PC-9 (cell line): ENCODE measurements at regions not wholly inside any gene's neighbourhood (a gene's known extent, or its start where the extent isn't known, plus 50 kb on each side); places are given as distances from the start of the nearest gene placed in this dataset.

Experiments
- BruUV-seq: library from RNA; stranded (reverse); fragments of 400-500 nt; replicated peaks from 2 replicates; lab custom pipeline; 2021; lab: Mats Ljungman, UMichigan
- CTCF ChIA-PET: fragments of 300-600 bp; sonication (Branson Sonifier 250); formaldehyde crosslinking; loops from one replicate; lab custom pipeline; 2022; ENCODE audit warnings: antibody characterized with exemption; lab: Charles Lee
- POLR2A ChIA-PET: fragments of 300-600 bp; sonication (Branson Sonifier 250); formaldehyde crosslinking; loops from one replicate; lab custom pipeline; 2022; ENCODE audit warnings: antibody characterized with exemption; ENCODE audit not compliant: unreplicated experiment; lab: Charles Lee
- DNase-seq, 2 experiments: peaks; one replicate each; pipeline versions ENCODE4 v3.0.0 to v3.0.0-alpha.2; 2015 to 2022; ENCODE audit warnings: mixed read lengths in 1 of 2
- H2AFZ ChIP-seq: fragments of 200-600 bp; sonication (generic); 2 replicates; pipeline ENCODE4 v1.8.1; 2017; ENCODE audit warnings: antibody characterized with exemption
- H3F3A ChIP-seq: fragments of 200-600 bp; sonication (generic); 2 replicates; pipeline ENCODE4 v1.8.1; 2017; ENCODE audit warnings: antibody characterized with exemption, mild to moderate bottlenecking, low read depth; ENCODE audit not compliant: insufficient read depth
- H3K27ac ChIP-seq: fragments of 200-600 bp; sonication (generic); 2 replicates; pipeline ENCODE4 v1.6.1; 2016; ENCODE audit warnings: mixed run types
- H3K27me3 ChIP-seq: fragments of 200-600 bp; sonication (generic); 2 replicates; pipeline ENCODE4 v1.6.1; 2016; ENCODE audit warnings: low read depth, mixed run types; ENCODE audit not compliant: insufficient read depth
- H3K36me3 ChIP-seq: fragments of 200-600 bp; sonication (generic); 2 replicates; pipeline ENCODE4 v1.6.1; 2016; ENCODE audit warnings: low read depth, mixed run types
- H3K4me1 ChIP-seq: fragments of 200-600 bp; sonication (generic); replicated peaks from 2 replicates; pipeline ENCODE4 v1.6.1; 2016; ENCODE audit warnings: mixed run types; ENCODE audit not compliant: insufficient read depth
- H3K4me2 ChIP-seq: fragments of 200-600 bp; sonication (generic); 2 replicates; pipeline ENCODE4 v1.6.1; 2017; ENCODE audit warnings: mixed run types
- H3K4me3 ChIP-seq: fragments of 200-600 bp; sonication (generic); 2 replicates; pipeline ENCODE4 v1.6.1; 2016; ENCODE audit warnings: mixed run types
- H3K79me2 ChIP-seq: fragments of 200-600 bp; sonication (generic); 2 replicates; pipeline ENCODE4 v1.6.1; 2017; ENCODE audit warnings: low read depth, mixed run types
- H3K9me2 ChIP-seq: fragments of 200-600 bp; sonication (generic); 2 replicates; pipeline ENCODE4 v1.8.1; 2017; ENCODE audit warnings: mild to moderate bottlenecking; ENCODE audit not compliant: insufficient read depth
- H3K9me3 ChIP-seq: fragments of 200-600 bp; sonication (generic); 2 replicates; pipeline ENCODE4 v1.8.1; 2016; ENCODE audit warnings: low read depth; ENCODE audit not compliant: insufficient read depth
- H4K20me1 ChIP-seq: fragments of 200-600 bp; sonication (generic); 2 replicates; pipeline ENCODE4 v1.8.1; 2017; ENCODE audit not compliant: insufficient read depth
- EZH2 ChIP-seq: fragments of 200-600 bp; sonication (generic); IDR thresholded peaks from 2 replicates; pipeline ENCODE4 v1.8.0; 2017; ENCODE audit warnings: antibody characterized with exemption, low read depth
- intact Hi-C: fragments of 100-400 bp; cut with micrococcal nuclease; formaldehyde crosslinking; loops from one replicate; pipeline ENCODE4 v1.10.0; 2022; ENCODE audit not compliant: unreplicated experiment
- TF ChIP-seq, protein P1 (sequence below): fragments of 200-600 bp; sonication (generic); conservative IDR thresholded peaks from 2 replicates; pipeline ENCODE4 v1.6.1; 2017; ENCODE audit warnings: mixed run types, antibody characterized with exemption, mild to moderate bottlenecking, moderate library complexity

DNA sequence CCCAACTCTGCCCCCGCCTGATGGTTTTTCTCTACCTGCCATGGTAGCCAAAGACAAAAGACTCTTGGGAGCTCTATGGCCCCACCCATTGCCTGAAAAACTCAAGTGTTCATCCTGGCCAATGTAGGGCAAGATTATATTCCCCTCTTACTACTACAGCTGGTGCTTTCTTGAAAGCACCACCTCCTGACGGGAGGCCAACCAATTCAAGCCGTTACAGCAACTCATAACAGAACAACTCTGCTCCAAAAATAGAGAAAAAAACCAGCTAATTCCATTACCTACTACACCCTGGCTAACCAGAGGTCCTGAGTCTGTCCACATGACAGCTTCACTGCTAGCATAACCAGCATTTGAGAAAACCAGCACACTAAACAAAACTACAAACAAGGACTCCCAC is 127.5 kb upstream of the GAREM1 start:
- Histone ChIP-seq H3F3A (no peaks in the 10 kb centered on the region), H4K20me1 (no peaks in the 10 kb centered on the region), H3K9me2 (no peaks in the 10 kb centered on the region), H3K9me3 (no peaks in the 10 kb centered on the region), H3K27me3 (0 out of 2 replicates have a peak, but pooled peaks cover 12% of the 10 kb centered on the region), H3K4me1 (no peaks in the 10 kb centered on the region), H3K4me2 (no peak overlapping the region), H3K4me3 (no peak overlapping the region), H3K36me3 (no peaks in the 10 kb centered on the region), H2AFZ (no peak overlapping the region), H3K27ac (no peak overlapping the region), H3K79me2 (no peaks in the 10 kb centered on the region)
- TF ChIP-seq EZH2 = no peak
- TF ChIP-seq, protein P1, sequence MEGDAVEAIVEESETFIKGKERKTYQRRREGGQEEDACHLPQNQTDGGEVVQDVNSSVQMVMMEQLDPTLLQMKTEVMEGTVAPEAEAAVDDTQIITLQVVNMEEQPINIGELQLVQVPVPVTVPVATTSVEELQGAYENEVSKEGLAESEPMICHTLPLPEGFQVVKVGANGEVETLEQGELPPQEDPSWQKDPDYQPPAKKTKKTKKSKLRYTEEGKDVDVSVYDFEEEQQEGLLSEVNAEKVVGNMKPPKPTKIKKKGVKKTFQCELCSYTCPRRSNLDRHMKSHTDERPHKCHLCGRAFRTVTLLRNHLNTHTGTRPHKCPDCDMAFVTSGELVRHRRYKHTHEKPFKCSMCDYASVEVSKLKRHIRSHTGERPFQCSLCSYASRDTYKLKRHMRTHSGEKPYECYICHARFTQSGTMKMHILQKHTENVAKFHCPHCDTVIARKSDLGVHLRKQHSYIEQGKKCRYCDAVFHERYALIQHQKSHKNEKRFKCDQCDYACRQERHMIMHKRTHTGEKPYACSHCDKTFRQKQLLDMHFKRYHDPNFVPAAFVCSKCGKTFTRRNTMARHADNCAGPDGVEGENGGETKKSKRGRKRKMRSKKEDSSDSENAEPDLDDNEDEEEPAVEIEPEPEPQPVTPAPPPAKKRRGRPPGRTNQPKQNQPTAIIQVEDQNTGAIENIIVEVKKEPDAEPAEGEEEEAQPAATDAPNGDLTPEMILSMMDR = no peak
- no peak for DNase-seq
- ChIA-PET POLR2A (no interaction called here), CTCF (no interaction called here)
- BruUV-seq = no TSS peak
- intact Hi-C loops = no loop called here

DNA sequence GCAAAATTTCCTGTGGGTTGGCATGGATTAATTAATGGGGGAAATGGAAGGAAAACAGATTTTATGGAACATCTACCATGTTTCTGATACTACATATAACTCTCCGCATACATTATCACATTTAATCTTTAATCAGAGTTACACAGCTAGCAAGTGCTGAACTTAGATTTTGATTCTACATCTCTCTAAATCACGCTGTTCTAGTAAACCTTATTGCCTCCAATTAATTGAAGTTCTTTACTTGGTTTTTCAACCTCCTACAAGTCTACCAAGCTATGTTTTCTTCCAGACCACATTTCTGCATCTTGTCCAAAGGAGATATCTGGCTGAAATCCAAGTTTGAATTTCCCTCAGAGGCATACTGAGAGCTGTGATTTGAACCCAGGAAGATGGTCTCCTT is 125.8 kb upstream of the GAREM1 start:
- TF ChIP-seq, protein P1 = no peak
- no peak for TF ChIP-seq EZH2
- no peaks in the 10 kb centered on the region for H4K20me1 ChIP-seq
- H3K9me2 ChIP-seq = no peaks in the 10 kb centered on the region
- no peaks in the 10 kb centered on the region for H3K9me3 ChIP-seq
- H3K79me2 ChIP-seq = no peaks in the 10 kb centered on the region
- 0 out of 2 replicates have a peak, but pooled peaks cover 12% of the 10 kb centered on the region for H3K27me3 ChIP-seq
- H2AFZ ChIP-seq = no peak overlapping the region
- no peaks in the 10 kb centered on the region for H3K4me1 ChIP-seq
- CTCF ChIA-PET = no interaction called here
- POLR2A ChIA-PET = no interaction called here
- intact Hi-C loops = no loop called here
- H3K4me3 ChIP-seq = no peak overlapping the region
- H3F3A ChIP-seq = no peaks in the 10 kb centered on the region
- no TSS peak for BruUV-seq
- no peak for DNase-seq
- no peak overlapping the region for H3K27ac ChIP-seq
- H3K36me3 ChIP-seq = no peaks in the 10 kb centered on the region
- no peak overlapping the region for H3K4me2 ChIP-seq

DNA sequence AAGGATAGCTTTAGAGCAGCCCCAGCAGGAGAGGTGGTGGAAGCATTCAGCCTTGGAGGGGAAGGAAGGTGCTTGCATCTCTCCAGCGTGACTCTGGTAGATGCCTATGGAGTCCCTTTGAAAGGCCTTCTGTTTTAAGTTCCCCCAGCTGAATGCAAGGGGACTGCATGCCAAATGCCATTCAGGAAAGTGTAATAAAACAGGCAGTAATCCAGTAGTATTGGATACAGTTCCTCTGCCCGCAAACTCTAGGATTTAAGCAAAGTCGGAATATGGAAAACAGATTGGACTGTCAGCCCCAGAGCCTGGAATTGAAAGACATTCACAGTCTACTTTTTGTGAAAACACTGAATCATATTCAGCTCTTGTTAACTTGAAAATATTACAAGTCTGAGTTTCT is 125.2 kb upstream of the GAREM1 start:
- no peak for TF ChIP-seq EZH2
- TF ChIP-seq, protein P1 = no peak
- 0 out of 2 replicates have a peak, but pooled peaks cover 12% of the 10 kb centered on the region for H3K27me3 ChIP-seq
- no peaks in the 10 kb centered on the region for H3K9me3 ChIP-seq
- no peaks in the 10 kb centered on the region for H3K36me3 ChIP-seq
- no TSS peak for BruUV-seq
- H3K27ac ChIP-seq = no peak overlapping the region
- DNase-seq = no peak
- CTCF ChIA-PET = no interaction called here
- H3K4me1 ChIP-seq = no peaks in the 10 kb centered on the region
- no peaks in the 10 kb centered on the region for H3K79me2 ChIP-seq
- no peak overlapping the region for H2AFZ ChIP-seq
- H4K20me1 ChIP-seq = no peaks in the 10 kb centered on the region
- no peak overlapping the region for H3K4me3 ChIP-seq
- H3F3A ChIP-seq = no peaks in the 10 kb centered on the region
- POLR2A ChIA-PET = no interaction called here
- no peaks in the 10 kb centered on the region for H3K9me2 ChIP-seq
- H3K4me2 ChIP-seq = no peak overlapping the region
- intact Hi-C loops = no loop called here
